GM23338 (cell line): ENCODE measurements at regions not wholly inside any gene's neighbourhood (a gene's known extent, or its start where the extent isn't known, plus 50 kb on each side); places are given as distances from the start of the nearest gene placed in this dataset.

Experiments used
- ATAC-seq: fragments of 200-7000 bp; cut with Tn5 transposase; 3 replicates; pipeline ENCODE4 v1.9.1; 2020
- DNase-seq: peaks from one replicate; pipeline ENCODE4 v3.0.0-alpha.2; 2015; ENCODE audit warnings: low spot score
- H2AFZ ChIP-seq: fragments of 200-600 bp; sonication (generic); 2 replicates; pipeline ENCODE4 v1.8.0; 2016; ENCODE audit warnings: antibody characterized with exemption, mild to moderate bottlenecking, moderate library complexity
- H3F3A ChIP-seq: fragments of 200-600 bp; sonication (generic); replicated peaks from 2 replicates; pipeline ENCODE4 v1.8.0; 2017; ENCODE audit warnings: antibody characterized with exemption, mixed run types, low read depth
- H3K27ac ChIP-seq: fragments of 200-600 bp; sonication (generic); 2 replicates; pipeline ENCODE4 v1.6.1; 2016; ENCODE audit warnings: low read depth
- H3K27me3 ChIP-seq: fragments of 200-600 bp; sonication (generic); 2 replicates; pipeline ENCODE4 v1.8.0; 2016; ENCODE audit warnings: mild to moderate bottlenecking, mixed run types, moderate library complexity; ENCODE audit not compliant: insufficient read depth
- H3K36me3 ChIP-seq: fragments of 200-600 bp; sonication (generic); 2 replicates; pipeline ENCODE4 v1.8.0; 2016; ENCODE audit warnings: mild to moderate bottlenecking; ENCODE audit not compliant: insufficient read depth
- H3K4me1 ChIP-seq: fragments of 200-600 bp; sonication (generic); 2 replicates; pipeline ENCODE4 v1.8.0; 2016; ENCODE audit warnings: mild to moderate bottlenecking, moderate library complexity; ENCODE audit not compliant: insufficient read depth
- H3K4me2 ChIP-seq: fragments of 200-600 bp; sonication (generic); 2 replicates; pipeline ENCODE4 v1.7.1; 2017; ENCODE audit warnings: mixed run types
- H3K4me3 ChIP-seq: fragments of 200-600 bp; sonication (generic); 2 replicates; pipeline ENCODE4 v1.6.1; 2016; ENCODE audit warnings: mixed run types
- H3K79me2 ChIP-seq: fragments of 200-600 bp; sonication (generic); replicated peaks from 2 replicates; pipeline ENCODE4 v1.8.0; 2017; ENCODE audit warnings: mild to moderate bottlenecking; ENCODE audit not compliant: insufficient read depth
- H3K9me2 ChIP-seq: fragments of 200-600 bp; sonication (generic); 2 replicates; pipeline ENCODE4 v1.8.0; 2017; ENCODE audit not compliant: insufficient read depth
- H4K20me1 ChIP-seq: fragments of 200-600 bp; sonication (generic); replicated peaks from 2 replicates; pipeline ENCODE4 v1.8.0; 2017; ENCODE audit warnings: mild to moderate bottlenecking; ENCODE audit not compliant: insufficient read depth
- H3K27ac Mint-ChIP-seq: 2 replicates; pipeline ENCODE4 v1.8.0; 2020; ENCODE audit warnings: inconsistent platforms, mild to moderate bottlenecking, moderate library complexity, mixed read lengths
- H3K27me3 Mint-ChIP-seq: 3 replicates; pipeline ENCODE4 v1.8.0; 2022; ENCODE audit warnings: low read depth, mild to moderate bottlenecking, moderate library complexity, mixed read lengths, inconsistent platforms; ENCODE audit not compliant: insufficient read depth, poor library complexity
- H3K36me3 Mint-ChIP-seq: 3 replicates; pipeline ENCODE4 v1.8.0; 2021; ENCODE audit warnings: low read depth, mild to moderate bottlenecking, inconsistent platforms, moderate library complexity, mixed read lengths
- H3K4me1 Mint-ChIP-seq: 3 replicates; pipeline ENCODE4 v1.8.0; 2020; ENCODE audit warnings: mild to moderate bottlenecking, inconsistent platforms, mixed read lengths
- H3K4me3 Mint-ChIP-seq: 3 replicates; pipeline ENCODE4 v1.8.0; 2021; ENCODE audit warnings: moderate library complexity, mild to moderate bottlenecking, inconsistent platforms, mixed read lengths
- H3K9me3 Mint-ChIP-seq: 3 replicates; pipeline ENCODE4 v1.8.0; 2020; ENCODE audit warnings: moderate library complexity, mild to moderate bottlenecking, inconsistent platforms, mixed read lengths
- CREB1 ChIP-seq: fragments of 250-450 bp; sonication (Bioruptor Pico); IDR thresholded peaks from 2 replicates; pipeline ENCODE4 v1.5.0; 2020; ENCODE audit warnings: low read depth, mild to moderate bottlenecking, moderate library complexity
- CTCF ChIP-seq, 2 experiments: fragments of 200-600 bp in 1 of 2; sonication (generic) in 1 of 2; conservative IDR thresholded peaks; 2 replicates each; pipeline versions ENCODE4 v1.5.1 to v1.6.1; 2016 to 2017; ENCODE audit warnings: antibody characterized with exemption in 2 of 2, low read depth in 2 of 2, mild to moderate bottlenecking in 2 of 2, moderate library complexity in 1 of 2
- EZH2 ChIP-seq: fragments of 200-600 bp; sonication (generic); IDR thresholded peaks from one replicate; pipeline ENCODE4 v1.8.0; 2017; ENCODE audit warnings: antibody characterized with exemption, mild to moderate bottlenecking, low read depth; ENCODE audit not compliant: unreplicated experiment
- JUNB ChIP-seq: IDR thresholded peaks from one replicate; pipeline ENCODE4 v1.6.1; 2016; ENCODE audit warnings: antibody characterized with exemption; ENCODE audit not compliant: unreplicated experiment
- NANOG ChIP-seq: IDR thresholded peaks from 2 replicates; pipeline ENCODE4 v1.6.1; 2016; ENCODE audit warnings: antibody characterized with exemption, borderline replicate concordance
- POLR2AphosphoS5 ChIP-seq: IDR thresholded peaks from 2 replicates; pipeline ENCODE4 v1.6.1; 2016; ENCODE audit warnings: antibody characterized with exemption, low read depth
- REST ChIP-seq: IDR thresholded peaks from one replicate; pipeline ENCODE4 v1.6.1; 2018; ENCODE audit warnings: antibody characterized with exemption; ENCODE audit not compliant: unreplicated experiment
- STAT1 ChIP-seq: IDR thresholded peaks from one replicate; pipeline ENCODE4 v1.6.1; 2016; ENCODE audit warnings: antibody characterized with exemption; ENCODE audit not compliant: unreplicated experiment
- ZNF114 ChIP-seq: fragments of 250-450 bp; sonication (Bioruptor Pico); IDR thresholded peaks from 2 replicates; pipeline ENCODE4 v1.5.0; 2020; ENCODE audit warnings: mild to moderate bottlenecking, moderate library complexity
- ZNF331 ChIP-seq: fragments of 250-450 bp; sonication (Bioruptor Pico); IDR thresholded peaks from 2 replicates; pipeline ENCODE4 v1.5.0; 2020; ENCODE audit warnings: low read depth, mild to moderate bottlenecking, moderate library complexity
- ZNF462 ChIP-seq: fragments of 250-450 bp; sonication (Bioruptor Pico); IDR thresholded peaks from 2 replicates; pipeline ENCODE4 v1.5.0; 2020; ENCODE audit warnings: mild to moderate bottlenecking, moderate library complexity

- TF ChIP-seq REST (no peak), CREB1 (CRISPR knock-in tag) (no peak), JUNB (no peak), EZH2 (no peak), ZNF331 (CRISPR knock-in tag) (no peak), CTCF (conservative IDR thresholded peaks at IDR 0.05; ENCODE audit: low read depth in 2 of 2) (no peak), POLR2AphosphoS5 (no peak), NANOG (no peak)
Measured at GRCh38 chr21:35423709-35424108, 374.6 kb upstream of the RUNX1 start (continued).

GRCh38 chr21:35422011-35422410 lies 372.9 kb upstream of the RUNX1 start:
- no peak for ATAC-seq

More at GRCh38 chr21:35422011-35422410, 372.9 kb upstream of the RUNX1 start:
- H3K79me2 ChIP-seq, result no peaks in the 10 kb centered on the region
- Mint-ChIP-seq H3K4me1 (peaks cover 4% of the 10 kb centered on the region), H3K36me3 (peaks cover 18% of the 10 kb centered on the region), H3K27me3 (peaks cover 5% of the 10 kb centered on the region), H3K4me3 (no peak overlapping the region), H3K9me3 (peaks cover 28% of the 10 kb centered on the region), H3K27ac (no peak overlapping the region)
- H3K27ac ChIP-seq, result no peak overlapping the region
- no peaks in the 10 kb centered on the region for H4K20me1 ChIP-seq
- no peak overlapping the region for H2AFZ ChIP-seq
- H3K36me3 ChIP-seq, result no peaks in the 10 kb centered on the region
- no peaks in the 10 kb centered on the region for H3K9me2 ChIP-seq
- no peaks in the 10 kb centered on the region for H3F3A ChIP-seq
- no peak overlapping the region for H3K4me2 ChIP-seq
- H3K4me1 ChIP-seq, result peaks cover 10% of the 10 kb centered on the region
- no peak for DNase-seq
- no peak overlapping the region for H3K4me3 ChIP-seq
- TF ChIP-seq CTCF (conservative IDR thresholded peaks at IDR 0.05; ENCODE audit: low read depth in 2 of 2) (no peak), STAT1 (no peak), ZNF462 (no peak), POLR2AphosphoS5 (no peak), ZNF114 (no peak), JUNB (no peak)
- no peaks in the 10 kb centered on the region for H3K27me3 ChIP-seq
